Thyroid gland (tissue), 4 donors: ENCODE measurements at regions not wholly inside any gene's neighbourhood (a gene's known extent, or its start where the extent isn't known, plus 50 kb on each side); places are given as distances from the start of the nearest gene placed in this dataset.

Source experiments
- CTCF ChIP-seq, 6 experiments: fragments of 200-600 bp in 3 of 6; fragments of 450-650 bp in 3 of 6; sonication (generic) in 3 of 6; IDR thresholded peaks; one replicate each; pipeline ENCODE4 v1.5.1; 2016 to 2019; ENCODE audit warnings: antibody characterized with exemption in 6 of 6, mild to moderate bottlenecking in 2 of 6, inconsistent platforms in 1 of 6, moderate library complexity in 1 of 6
- POLR2A ChIP-seq, 2 donors: fragments of 450-650 bp; IDR thresholded peaks; one replicate each; pipeline ENCODE4 v1.6.1; 2017; ENCODE audit warnings: antibody characterized with exemption in 2 of 2, mild to moderate bottlenecking in 2 of 2, moderate library complexity in 1 of 2

DNA sequence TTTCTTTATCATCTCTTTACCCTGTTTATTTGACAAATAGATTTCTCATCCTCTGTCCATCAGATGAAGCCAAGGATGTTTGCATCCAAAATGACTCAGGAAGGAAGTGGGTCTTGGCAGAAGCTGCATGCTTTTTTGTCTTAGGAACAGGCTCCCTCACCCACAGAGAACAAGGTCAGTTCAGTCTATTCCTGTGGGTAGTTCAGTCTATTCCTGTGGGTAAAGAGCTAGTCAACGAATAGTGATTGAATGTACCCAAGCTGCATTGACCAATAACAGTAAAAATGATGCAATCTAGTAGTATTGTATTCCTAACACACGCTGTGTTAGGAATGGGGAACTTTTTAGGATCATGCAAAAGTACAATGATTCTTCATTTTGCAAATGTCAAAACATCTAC is 290.8 kb upstream of the TANK start:
- TF ChIP-seq CTCF (IDR thresholded peaks at IDR 0.05) (no peak), POLR2A (IDR thresholded peaks at IDR 0.05) (no peak)
